ENCODE measurements at regions not wholly inside any gene's neighbourhood (a gene's known extent, or its start where the extent isn't known, plus 50 kb on each side); places are given as distances from the start of the nearest gene placed in this dataset.

- intact Hi-C loops (cut with DNase I) = no loop called here
- no peak overlapping the region for H3K27ac ChIP-seq
- no peaks in the 10 kb centered on the region for H3K4me1 ChIP-seq
- DNase-seq = no peak
- no peak overlapping the region for H3K4me3 ChIP-seq
- TF ChIP-seq CTCF (IDR thresholded peaks at IDR 0.05) (no peak), POLR2A (IDR thresholded peaks at IDR 0.05) (no peak)
- no peaks in the 10 kb centered on the region for H3K9me3 ChIP-seq
- H3K27me3 ChIP-seq = no peaks in the 10 kb centered on the region
- H3K36me3 ChIP-seq = no peaks in the 10 kb centered on the region
Observed at GRCh38 chr1:199302554-199302953, 663.7 kb downstream of the PTPRC start.

- no peaks in the 10 kb centered on the region for H3K4me1 ChIP-seq
- TF ChIP-seq POLR2A (IDR thresholded peaks at IDR 0.05) = no peak
- TF ChIP-seq CTCF (IDR thresholded peaks at IDR 0.05) = no peak
- intact Hi-C loops (cut with DNase I) = no loop called here
- H3K4me3 ChIP-seq = no peak overlapping the region
- no peaks in the 10 kb centered on the region for H3K27me3 ChIP-seq
- DNase-seq = no peak
- 76 to 79% methylated on average over 2 of the region's 2 CpGs for WGBS, 2 donors
- H3K9me3 ChIP-seq = no peaks in the 10 kb centered on the region
- H3K27ac ChIP-seq = no peak overlapping the region
- H3K36me3 ChIP-seq = no peaks in the 10 kb centered on the region
Observed at GRCh38 chr1:199303035-199303434, 664.2 kb downstream of the PTPRC start.

- Histone ChIP-seq H3K4me1 (no peaks in the 10 kb centered on the region), H3K4me3 (no peak overlapping the region), H3K27me3 (no peaks in the 10 kb centered on the region), H3K27ac (no peak overlapping the region), H3K9me3 (no peaks in the 10 kb centered on the region), H3K36me3 (no peaks in the 10 kb centered on the region)
- intact Hi-C loops (cut with DNase I) = no loop called here
- WGBS, 2 donors = 61 to 63% methylated on average over 2 of the region's 2 CpGs
- no peak for DNase-seq
- no peak for TF ChIP-seq POLR2A (IDR thresholded peaks at IDR 0.05)
- TF ChIP-seq CTCF (IDR thresholded peaks at IDR 0.05) = no peak
Observed at GRCh38 chr1:199305053-199305452, 666.2 kb downstream of the PTPRC start.

- intact Hi-C loops (cut with DNase I) = no loop called here
- no peak overlapping the region for H3K4me3 ChIP-seq
- no peaks in the 10 kb centered on the region for H3K36me3 ChIP-seq
- no peak overlapping the region for H3K27ac ChIP-seq
- H3K4me1 ChIP-seq = no peaks in the 10 kb centered on the region
- 63 to 64% methylated on average over 6 of the region's 6 CpGs for WGBS, 2 donors
- no peaks in the 10 kb centered on the region for H3K27me3 ChIP-seq
- TF ChIP-seq POLR2A (IDR thresholded peaks at IDR 0.05) (no peak), CTCF (IDR thresholded peaks at IDR 0.05) (no peak)
- H3K9me3 ChIP-seq = no peaks in the 10 kb centered on the region
- no peak for DNase-seq
Observed at GRCh38 chr1:199307496-199308264, 668.8 kb downstream of the PTPRC start.

- Histone ChIP-seq H3K36me3 (no peaks in the 10 kb centered on the region), H3K4me3 (no peak overlapping the region), H3K27me3 (no peaks in the 10 kb centered on the region), H3K4me1 (no peaks in the 10 kb centered on the region), H3K27ac (no peak overlapping the region), H3K9me3 (no peaks in the 10 kb centered on the region)
- DNase-seq = no peak
- TF ChIP-seq POLR2A (IDR thresholded peaks at IDR 0.05) (no peak), CTCF (IDR thresholded peaks at IDR 0.05) (no peak)
- WGBS, 2 donors = 72 to 80% methylated on average over 5 of the region's 5 CpGs
- intact Hi-C loops (cut with DNase I) = no loop called here
Observed at GRCh38 chr1:199308349-199308846, 669.6 kb downstream of the PTPRC start.
